Heart left ventricle (tissue), 16 donors: ENCODE measurements at regions not wholly inside any gene's neighbourhood (a gene's known extent, or its start where the extent isn't known, plus 50 kb on each side); places are given as distances from the start of the nearest gene placed in this dataset.

Experiments
- ATAC-seq, 4 donors: fragments of 200-7000 bp; cut with Tn5 transposase; one replicate each; pipeline ENCODE4 v1.9.1; 2020 to 2022; ENCODE audit warnings: moderate library complexity in 4 of 4, mild to moderate bottlenecking in 3 of 4, moderate number of reproducible peaks in 1 of 4
- DNase-seq, 5 donors: peaks; one replicate each; pipeline ENCODE4 v3.0.0-alpha.2; 2020
- H3K27ac ChIP-seq, 12 donors: fragments of 200-600 bp; sonication (generic) in 4 of 12; one replicate each; pipeline versions ENCODE4 v1.5.0 to v1.8.0; 2016 to 2022; ENCODE audit warnings: mild to moderate bottlenecking in 2 of 12
- H3K27me3 ChIP-seq, 9 donors: fragments of 200-600 bp; sonication (generic) in 2 of 9; one replicate each; pipeline versions ENCODE4 v1.5.1 to v1.8.0; 2016 to 2022; ENCODE audit warnings: mild to moderate bottlenecking in 3 of 9
- H3K36me3 ChIP-seq, 9 donors: fragments of 200-600 bp; sonication (generic) in 2 of 9; one replicate each; pipeline versions ENCODE4 v1.5.0 to v1.8.0; 2018 to 2022; ENCODE audit warnings: mild to moderate bottlenecking in 2 of 9
- H3K4me1 ChIP-seq, 12 donors: fragments of 200-600 bp; sonication (generic) in 4 of 12; one replicate each; pipeline versions ENCODE4 v1.5.0 to v1.8.0; 2016 to 2022; ENCODE audit warnings: mild to moderate bottlenecking in 3 of 12
- H3K4me3 ChIP-seq, 12 donors: fragments of 200-600 bp; sonication (generic) in 4 of 12; one replicate each; pipeline versions ENCODE4 v1.5.0 to v1.8.0; 2017 to 2022; ENCODE audit warnings: mild to moderate bottlenecking in 9 of 12, moderate library complexity in 4 of 12
- H3K9me3 ChIP-seq, 12 donors: fragments of 200-600 bp; sonication (generic) in 4 of 12; one replicate each; pipeline versions ENCODE4 v1.5.0 to v1.8.0; 2016 to 2022; ENCODE audit warnings: mild to moderate bottlenecking in 1 of 12
- CTCF ChIP-seq, 12 donors: fragments of 200-600 bp; sonication (generic) in 4 of 12; IDR thresholded peaks; one replicate each; pipeline versions ENCODE4 v1.5.0 to v1.8.0; 2018 to 2022; ENCODE audit warnings: antibody characterized with exemption in 12 of 12, mild to moderate bottlenecking in 5 of 12
- POLR2A ChIP-seq, 2 donors: fragments of 450-650 bp; IDR thresholded peaks; one replicate each; pipeline ENCODE4 v1.6.1; 2017; ENCODE audit warnings: antibody characterized with exemption in 2 of 2, mild to moderate bottlenecking in 2 of 2, moderate library complexity in 2 of 2
- WGBS, 4 donors: extraction: QIAGEN DNeasy Blood & Tissue Kit in 2 of 4; methylation state at CpG; one replicate each; pipeline versions ENCODE4 v1.1.5 to v1.1.7; 2013 to 2018; 5-methylcytosine and 5-hydroxymethylcytosine counted together
- intact Hi-C, 10 donors: fragments of 100-400 bp; cut with DNase I; formaldehyde crosslinking; loops; one replicate each; pipeline versions ENCODE4 v1.11.1 to v1.14.2; 2022
- donor health status: ischemic (EF 13 %, LVEDD 7.1; RV severe dilation, severe dysfunction).
- donor health status: healthy with polysubstance abuse.
- donor health status: DM: no; HTN: yes; CAD: no.
- donor health status: DM: no; HTN: no; CAD: no.
- donor health status: ischemic (EF 25% LVEDD 6.9; RV normal size, moderate dysfunction).
- donor health status: ischemic (EF 25% LVEDD 5.7; RV mildly dilated, moderate dysfunction).
- donor health status: healthy.
- donor health status: DM: yes; HTN: yes; CAD: no.
- donor health status: ischemic (EF 35%, LVEDD 5.7; RV mildly dilated, moderate dysfunction).
- donor health status: nonischemic (EF 11% LVEDD 7.7; RV severe dilation, severe dysfunction).
- donor health status: DM: yes; HTN: yes; CAD: no.
- donor health status: PGD.
- donor health status: ischemic (EF 29% LVEDD 5.4; RV normal size, mild dysfunction).
- donor health status: nonischemic (EF 23%, LVEDD 6.1; RV moderate dilation, normal function).

GRCh38 chr4:55249476-55249875 lies 96.6 kb upstream of the SRD5A3 start:
- WGBS, 4 donors: 81 to 92% (median 88%) methylated on average over 3 of the region's 3 CpGs
- no peaks in the 10 kb centered on the region for H3K27me3 ChIP-seq
- DNase-seq: no peak
- peaks cover 0 to 7% (median 0%) of the 10 kb centered on the region in 12 donors for H3K4me1 ChIP-seq
- H3K36me3 ChIP-seq: no peaks in the 10 kb centered on the region
- intact Hi-C loops: no loop called here
- H3K27ac ChIP-seq: no peak overlapping the region
- ATAC-seq: no peak
- H3K4me3 ChIP-seq: no peak overlapping the region
- TF ChIP-seq CTCF (IDR thresholded peaks at IDR 0.05) (no peak), POLR2A (IDR thresholded peaks at IDR 0.05) (no peak)
- H3K9me3 ChIP-seq: no peaks in the 10 kb centered on the region

- TF ChIP-seq POLR2A (IDR thresholded peaks at IDR 0.05) (no peak), CTCF (IDR thresholded peaks at IDR 0.05) (no peak)
- H3K4me3 ChIP-seq: no peak overlapping the region
- no peaks in the 10 kb centered on the region for H3K9me3 ChIP-seq
- WGBS, 4 donors: 46 to 62% (median 57%) methylated on average over 4 of the region's 4 CpGs
- DNase-seq (no peak), ATAC-seq (no peak)
- no peaks in the 10 kb centered on the region for H3K27me3 ChIP-seq
- H3K27ac ChIP-seq: no peak overlapping the region
- H3K36me3 ChIP-seq: no peaks in the 10 kb centered on the region
- peaks cover 0 to 7% (median 0%) of the 10 kb centered on the region in 12 donors for H3K4me1 ChIP-seq
- intact Hi-C loops: no loop called here
Measured at GRCh38 chr4:55251342-55251741, 94.7 kb upstream of the SRD5A3 start.

GRCh38 chr4:55251896-55252295 lies 94.1 kb upstream of the SRD5A3 start:
- DNase-seq: no peak
- Histone ChIP-seq H3K27ac (no peak overlapping the region), H3K27me3 (no peaks in the 10 kb centered on the region), H3K36me3 (no peaks in the 10 kb centered on the region), H3K4me3 (no peak overlapping the region), H3K9me3 (no peaks in the 10 kb centered on the region), H3K4me1 (peaks cover 0 to 10% (median 0%) of the 10 kb centered on the region in 12 donors)
- 84 to 90% (median 88%) methylated on average over 5 of the region's 5 CpGs for WGBS, 4 donors
- intact Hi-C loops: no loop called here
- ATAC-seq: no peak
- TF ChIP-seq POLR2A (IDR thresholded peaks at IDR 0.05) (no peak), CTCF (IDR thresholded peaks at IDR 0.05) (no peak)

GRCh38 chr4:55253948-55254593 lies 92.0 kb upstream of the SRD5A3 start:
- TF ChIP-seq CTCF (IDR thresholded peaks at IDR 0.05) (no peak), POLR2A (IDR thresholded peaks at IDR 0.05) (no peak)
- peaks cover 0 to 8% (median 0%) of the 10 kb centered on the region in 12 donors for H3K4me1 ChIP-seq
- WGBS, 4 donors: 90 to 93% (median 91%) methylated on average over 8 of the region's 8 CpGs
- H3K36me3 ChIP-seq: no peaks in the 10 kb centered on the region
- no peak for DNase-seq
- H3K9me3 ChIP-seq: no peaks in the 10 kb centered on the region
- H3K4me3 ChIP-seq: no peak overlapping the region
- no peak for ATAC-seq
- no peak overlapping the region for H3K27ac ChIP-seq
- intact Hi-C loops: no loop called here
- no peaks in the 10 kb centered on the region for H3K27me3 ChIP-seq
